NCI-H460 (cell line): ENCODE measurements at regions not wholly inside any gene's neighbourhood (a gene's known extent, or its start where the extent isn't known, plus 50 kb on each side); places are given as distances from the start of the nearest gene placed in this dataset.
"Not testable (repeated sequence)": the region's sequence is repeated elsewhere in the genome, so short reads cannot be mapped to it uniquely, and the experiment has no call there.

Experiments used
- DNase-seq: peaks from one replicate; pipeline ENCODE4 v3.0.0-alpha.2; 2016; ENCODE audit warnings: low read depth; ENCODE audit errors: extremely low read depth

DNA sequence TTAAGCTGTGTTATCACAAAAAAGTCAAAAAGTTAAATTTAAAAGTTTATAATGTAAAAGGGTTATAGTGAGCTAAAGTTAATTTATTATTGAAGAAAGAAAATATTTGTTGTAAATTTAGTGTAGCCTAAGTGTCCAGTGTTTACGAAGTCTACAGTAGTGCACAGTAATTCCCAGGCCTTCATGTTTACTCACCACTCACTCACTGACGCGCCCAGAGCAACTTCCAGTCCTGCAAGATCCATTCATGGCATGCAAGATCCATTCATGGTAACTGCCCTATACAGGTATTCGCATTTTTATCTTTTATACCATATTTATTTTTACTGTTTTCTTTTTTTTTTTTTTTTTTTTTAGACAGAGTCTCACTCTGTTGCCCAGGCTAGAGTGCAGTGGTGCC lies 69.5 kb downstream of the TPRA1 start:
- DNase-seq, result no peak

GRCh38 chr3:127518456-127519081 lies 72.0 kb downstream of the TPRA1 start:
- no peak for DNase-seq

DNA sequence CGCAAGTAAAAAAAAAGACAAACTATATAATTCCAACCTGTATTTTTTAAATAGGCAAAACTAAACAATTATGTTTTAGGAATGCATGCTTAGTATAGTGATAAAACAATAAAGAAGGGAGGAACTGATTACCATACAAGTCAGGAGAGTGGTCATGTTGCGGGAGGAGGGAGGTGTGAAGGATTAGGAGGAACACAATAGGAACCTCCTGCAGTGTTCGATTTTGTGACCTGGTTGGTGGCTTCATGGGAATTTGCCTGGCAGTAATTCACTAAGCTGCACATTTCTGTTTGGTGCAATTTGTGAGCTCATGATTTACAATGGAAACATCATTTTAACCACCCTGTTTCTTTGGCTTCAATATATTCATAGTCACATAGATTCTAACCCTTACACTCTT lies 78.3 kb downstream of the TPRA1 start:
- DNase-seq, result no peak

DNA sequence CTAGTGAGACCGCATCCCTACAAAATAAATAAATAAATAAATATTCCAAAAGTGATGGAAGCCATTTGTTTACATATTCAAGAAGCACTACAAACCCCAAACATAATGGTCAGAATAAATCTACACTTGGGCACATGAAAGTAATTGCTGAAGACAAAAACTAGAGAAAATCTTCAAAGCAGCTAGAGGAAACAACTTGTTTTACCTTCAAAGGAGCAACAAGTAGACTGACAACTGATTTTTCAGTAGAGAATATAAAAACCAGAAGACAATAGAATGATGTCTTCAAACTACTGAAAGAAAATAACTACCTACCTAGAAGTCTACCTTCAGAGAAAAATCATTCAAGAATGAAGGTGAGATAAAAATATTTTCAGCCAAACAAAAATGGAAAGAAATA lies 89.4 kb downstream of the TPRA1 start:
- DNase-seq, result no peak

DNA sequence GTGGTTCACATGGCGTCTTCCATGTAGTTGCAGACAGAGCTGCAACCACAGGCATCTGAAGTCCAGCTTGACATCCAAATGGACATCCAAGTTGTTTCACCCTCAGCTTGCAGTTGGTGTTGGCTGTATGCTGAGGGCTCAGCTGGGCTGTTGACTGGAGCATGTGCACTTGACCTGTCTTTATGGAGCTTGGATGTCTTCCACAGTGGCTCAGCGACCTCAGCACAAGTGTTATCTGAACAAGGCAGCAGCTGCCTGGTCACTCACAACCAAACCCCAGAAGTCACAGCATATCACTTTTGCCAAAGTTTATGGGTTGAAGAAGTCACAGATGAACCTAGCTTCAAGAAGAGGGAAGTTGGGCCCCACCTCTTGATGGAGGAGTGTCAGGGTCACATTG lies 92.9 kb downstream of the TPRA1 start:
- no peak for DNase-seq

DNA sequence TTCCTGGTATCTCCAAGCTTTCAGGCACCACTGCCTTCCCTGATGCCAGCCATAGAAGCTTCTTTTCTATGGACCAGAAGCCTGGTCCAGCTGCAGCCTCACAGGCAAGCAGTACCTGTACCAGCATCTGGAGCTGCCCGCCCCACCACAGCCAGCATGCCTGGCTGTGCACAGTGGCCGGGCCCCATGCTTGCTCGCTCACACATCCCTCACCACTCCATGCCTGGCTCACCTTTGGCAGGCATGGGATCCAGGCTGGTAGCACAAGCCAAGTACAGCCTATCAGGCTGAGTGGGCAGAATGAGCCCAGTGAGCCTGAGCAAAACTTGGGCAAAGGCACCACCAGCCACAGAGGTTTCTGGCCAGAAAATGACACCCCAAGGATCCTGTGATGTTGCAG lies 93.4 kb downstream of the TPRA1 start:
- DNase-seq, result no peak

DNA sequence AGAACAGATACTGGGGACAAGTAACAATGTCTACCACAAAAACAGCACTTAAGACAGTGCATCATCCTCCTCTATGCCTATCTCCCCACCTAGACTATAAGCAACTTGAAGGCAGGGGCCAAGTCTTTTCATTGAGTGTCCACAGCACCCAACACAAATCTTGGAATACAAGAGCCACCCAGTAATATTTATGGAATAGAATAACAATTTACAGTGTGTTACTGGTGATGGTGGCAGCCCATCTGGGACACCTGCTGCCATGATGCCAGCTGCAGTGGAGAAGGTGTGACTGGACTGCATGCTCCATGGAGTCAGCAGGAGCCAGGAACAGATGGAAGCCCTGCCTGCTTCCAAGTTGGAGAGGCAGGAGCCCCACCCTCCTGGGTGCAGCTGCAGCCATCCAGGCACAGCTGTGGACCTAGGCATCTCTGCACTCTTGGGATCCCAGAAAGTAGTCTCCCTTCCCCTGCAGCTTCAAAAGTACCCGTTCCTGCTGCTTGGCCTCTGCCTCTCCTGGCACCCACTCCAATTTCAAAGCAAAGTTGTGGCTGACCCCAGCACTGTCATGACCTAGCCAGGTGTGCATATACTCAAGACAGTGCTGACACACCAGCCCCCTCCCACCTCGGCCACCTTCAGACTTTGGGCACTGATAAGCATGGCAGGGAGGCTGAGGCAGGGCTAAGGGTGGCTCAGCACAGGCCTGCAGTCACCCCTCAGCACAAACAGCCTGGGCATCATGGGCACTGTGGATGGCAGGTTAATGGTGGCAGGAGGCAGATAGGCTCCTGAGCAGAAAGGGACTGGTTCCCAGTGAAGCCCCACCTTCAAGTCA lies 94.5 kb downstream of the TPRA1 start:
- no peak for DNase-seq

DNA sequence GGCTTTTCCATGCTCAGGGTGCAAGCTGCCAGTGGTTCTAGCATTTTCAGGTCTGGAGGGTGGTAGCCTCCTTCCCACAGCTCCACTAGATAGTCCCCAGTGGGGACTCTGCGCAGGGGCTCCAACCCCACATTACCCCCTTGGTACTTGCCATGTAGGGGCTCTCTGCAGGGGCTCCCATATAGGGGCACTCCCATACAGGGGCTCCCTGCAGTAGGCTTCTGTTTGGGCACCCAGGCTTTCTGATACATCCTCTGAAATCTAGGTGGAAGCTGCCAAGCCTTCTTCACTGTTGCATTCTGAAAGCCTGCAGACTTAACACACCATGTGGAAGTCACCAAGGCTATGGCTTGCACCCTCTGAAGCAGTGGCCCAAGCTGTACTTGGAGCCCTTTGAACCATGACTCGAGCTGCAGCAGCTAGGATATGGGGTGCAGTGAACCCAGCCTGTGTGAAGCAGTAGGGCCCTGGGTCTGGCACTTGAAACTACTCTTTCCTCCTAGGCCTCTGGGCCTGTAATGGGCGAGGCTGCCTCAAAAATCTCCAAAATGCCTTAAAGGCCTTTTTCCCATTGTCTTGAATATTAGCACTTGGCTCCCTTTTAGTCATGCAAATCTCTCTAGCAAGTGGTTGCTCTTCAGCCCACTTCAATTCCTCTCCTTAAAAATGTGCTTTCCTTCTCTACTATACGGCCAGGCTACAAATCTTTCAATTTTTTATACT lies 96.4 kb downstream of the TPRA1 start:
- DNase-seq, result no peak

GRCh38 chr3:127492426-127492825 lies 98.1 kb downstream of the TPRA1 start:
- DNase-seq, result no peak

GRCh38 chr3:127491909-127492308 lies 98.6 kb downstream of the TPRA1 start:
- DNase-seq, result no peak

DNA sequence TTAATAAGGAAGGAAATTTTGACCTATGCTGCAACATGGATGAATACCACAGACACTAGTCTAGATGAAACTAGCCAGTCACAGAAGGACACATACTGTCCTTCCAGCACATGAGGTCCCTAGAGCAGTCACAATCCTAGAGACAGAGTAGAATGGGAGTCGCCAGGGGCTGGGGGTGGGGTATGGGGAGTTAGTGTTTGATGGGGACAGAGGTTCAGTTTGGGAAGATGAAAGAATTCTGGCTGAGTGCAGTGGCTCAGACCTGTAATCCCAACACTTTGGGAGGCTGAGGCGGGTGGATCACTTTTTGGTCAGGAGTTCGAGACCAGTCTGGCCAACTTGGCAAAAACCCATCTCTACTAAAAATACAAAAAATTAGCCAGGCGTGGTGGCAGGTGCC lies 99.2 kb downstream of the TPRA1 start:
- no peak for DNase-seq

DNA sequence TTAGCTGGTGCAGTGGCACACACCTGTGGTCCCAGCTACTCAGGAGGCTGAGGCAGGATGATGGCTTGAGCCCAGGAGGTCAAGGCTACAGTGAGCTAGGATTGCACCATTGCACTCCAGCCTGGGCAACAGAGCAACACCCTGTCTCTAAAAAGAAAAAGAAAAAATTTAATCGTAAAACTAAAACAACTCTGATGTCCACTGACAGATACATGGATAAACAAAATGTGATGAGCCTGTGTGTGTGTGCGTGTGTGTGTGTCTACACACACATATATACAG lies 99.6 kb downstream of the TPRA1 start:
- DNase-seq, result not testable (repeated sequence)

DNA sequence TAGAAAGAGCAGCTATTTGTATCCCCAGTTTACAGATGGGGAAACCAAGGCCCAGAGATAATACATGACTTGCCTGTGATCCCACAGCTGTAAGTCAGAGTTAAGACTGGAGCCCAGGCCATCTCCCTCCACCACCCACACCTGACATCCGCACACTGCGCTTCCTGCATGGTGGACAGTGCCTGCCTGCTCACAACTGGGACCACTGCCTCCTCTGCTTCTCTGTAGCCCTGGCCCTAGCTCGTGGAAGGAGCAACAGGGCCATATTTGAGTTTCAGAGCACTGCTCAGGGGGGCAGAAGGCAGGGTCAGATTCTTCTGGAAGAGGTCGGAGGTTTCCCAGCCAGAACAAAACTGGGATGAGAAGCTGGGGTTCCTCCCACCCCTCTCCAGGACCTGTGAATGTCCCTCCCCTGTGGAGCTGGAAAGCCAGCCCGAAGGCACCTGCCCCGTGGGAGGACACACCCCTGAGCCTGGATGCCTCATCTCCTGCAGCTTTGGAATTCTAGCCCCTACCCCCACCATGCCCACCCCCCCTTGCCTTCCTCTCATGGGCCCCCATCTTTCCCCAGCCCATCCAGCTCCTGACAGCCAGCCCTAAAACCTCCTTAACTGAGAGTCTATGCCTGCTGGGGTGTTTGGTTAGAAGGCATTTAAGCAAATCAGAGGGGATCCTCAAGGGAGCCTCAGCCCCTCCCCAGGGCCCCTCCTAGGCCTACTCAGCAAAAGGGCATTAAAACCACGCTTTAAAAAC lies 100.1 kb downstream of the TPRA1 start:
- DNase-seq, result no peak

DNA sequence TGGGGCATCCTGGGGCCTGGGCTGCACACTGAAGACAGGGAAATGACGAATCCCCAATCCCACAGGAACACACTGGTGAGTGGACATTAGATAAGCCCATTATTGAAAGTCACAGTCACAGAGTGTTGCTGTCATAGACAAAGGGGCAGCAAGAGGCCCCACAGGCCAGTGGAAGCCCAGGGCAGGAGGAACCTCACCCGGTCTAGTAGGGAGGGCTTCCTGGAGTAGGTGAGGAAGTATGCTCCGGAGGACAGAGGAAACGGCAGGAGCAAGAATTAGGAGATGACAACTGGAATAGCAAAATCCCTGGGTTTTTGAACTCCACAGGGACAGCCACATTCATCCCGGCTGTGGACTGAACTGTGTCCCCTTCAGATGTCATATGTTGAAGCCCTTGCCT lies 101.2 kb downstream of the TPRA1 start:
- DNase-seq, result no peak

DNA sequence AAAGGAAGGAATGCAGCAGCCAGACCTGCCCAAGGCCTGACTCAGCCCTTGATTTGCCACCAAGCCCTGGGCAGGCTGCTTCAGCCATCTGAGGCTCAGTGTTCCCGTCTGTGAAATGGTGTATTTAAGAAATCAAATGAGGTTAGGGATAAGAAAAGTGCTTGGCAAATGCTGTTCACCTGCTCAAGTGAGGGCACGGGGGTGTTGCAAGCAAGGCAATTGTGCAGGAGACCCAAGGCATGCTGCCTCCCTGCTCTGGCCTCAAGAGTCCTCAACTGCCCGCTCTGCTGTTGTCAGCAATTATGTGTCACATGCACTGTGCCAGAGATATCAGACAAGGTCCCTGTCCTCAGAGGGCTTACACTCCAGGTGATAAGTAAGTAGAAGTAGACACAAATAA lies 101.8 kb downstream of the TPRA1 start:
- no peak for DNase-seq

DNA sequence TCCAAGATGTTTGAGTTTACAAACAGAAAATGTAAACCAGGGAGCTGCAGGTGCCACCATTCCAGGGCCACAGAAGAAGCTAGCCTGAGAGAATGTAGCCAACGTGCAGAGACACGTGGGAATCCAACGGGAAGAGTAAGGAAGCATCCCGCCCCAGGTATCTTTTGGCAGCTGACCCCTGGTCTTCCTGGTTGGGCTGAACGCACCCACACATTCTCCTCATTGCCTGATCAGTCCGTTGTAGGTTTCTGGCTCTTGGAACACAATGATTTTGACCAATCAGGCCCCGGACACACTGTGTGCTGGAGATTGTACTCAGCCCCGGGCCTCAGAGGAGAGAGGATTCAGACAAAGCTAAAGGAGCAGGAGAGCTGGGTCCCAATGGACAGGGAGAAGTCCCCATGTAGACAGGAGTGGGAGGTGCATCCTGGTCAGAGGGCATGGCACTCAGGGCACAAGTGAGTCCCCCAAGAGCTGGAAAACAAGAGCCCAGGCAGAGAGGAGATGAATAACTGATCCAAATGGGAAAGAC lies 102.3 kb downstream of the TPRA1 start:
- no peak for DNase-seq

DNA sequence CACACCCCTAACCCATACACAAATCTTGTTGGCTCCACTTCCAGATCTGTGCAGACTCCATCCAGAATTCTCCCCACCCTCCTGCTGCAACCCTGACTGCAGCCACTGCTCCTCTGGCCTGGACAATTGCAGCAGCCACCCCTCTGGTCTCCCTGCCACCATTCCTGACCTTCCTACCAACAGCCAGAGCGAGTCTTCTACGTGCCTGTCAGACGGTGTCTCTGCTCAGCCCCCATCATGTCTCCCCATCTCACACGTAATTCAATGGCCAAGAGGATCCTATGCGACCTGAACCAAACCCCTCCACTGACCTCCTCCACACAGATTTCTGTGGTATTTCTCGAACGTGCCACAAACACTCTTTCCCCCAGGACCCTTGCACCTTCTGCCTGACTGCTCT lies 103.3 kb downstream of the TPRA1 start:
- DNase-seq, result no peak

GRCh38 chr3:127486321-127486944 lies 104.1 kb downstream of the TPRA1 start:
- DNase-seq, result no peak

GRCh38 chr3:127485396-127486170 lies 105.0 kb downstream of the TPRA1 start:
- DNase-seq, result no peak
